HL-60 (cell line): ENCODE measurements at regions not wholly inside any gene's neighbourhood (a gene's known extent, or its start where the extent isn't known, plus 50 kb on each side); places are given as distances from the start of the nearest gene placed in this dataset.

ENCODE experiments used
- DNase-seq, 2 experiments: peaks; one replicate each; pipeline ENCODE4 v3.0.0-alpha.2; 2010 to 2020; ENCODE audit warnings: low read depth in 1 of 2, low spot score in 1 of 2
- H3K27ac ChIP-seq: fragments of 250-450 bp; sonication (Bioruptor Pico); replicated peaks from 2 replicates; pipeline ENCODE4 v1.5.1; 2020; ENCODE audit warnings: mild to moderate bottlenecking, moderate library complexity
- H3K27me3 ChIP-seq: fragments of 250-450 bp; sonication (Bioruptor Pico); 2 replicates; pipeline ENCODE4 v1.5.1; 2021; ENCODE audit warnings: mild to moderate bottlenecking, moderate library complexity; ENCODE audit not compliant: insufficient read depth, poor library complexity, severe bottlenecking
- H3K4me3 ChIP-seq: replicated peaks from 2 replicates; pipeline ENCODE4 v1.5.1; 2011; ENCODE audit warnings: mild to moderate bottlenecking, control low read depth, low read length; ENCODE audit not compliant: insufficient read depth
- GABPA ChIP-seq: IDR thresholded peaks from 2 replicates; pipeline ENCODE4 v1.6.1; 2012; ENCODE audit warnings: low read depth
- POLR2AphosphoS5 ChIP-seq: IDR thresholded peaks from 2 replicates; pipeline ENCODE4 v1.6.1; 2012; ENCODE audit warnings: low read depth
- REST ChIP-seq: IDR thresholded peaks from 2 replicates; pipeline ENCODE4 v1.6.1; 2012; ENCODE audit warnings: low read depth; ENCODE audit not compliant: insufficient replicate concordance
- SPI1 ChIP-seq: IDR thresholded peaks from 2 replicates; pipeline ENCODE4 v1.6.1; 2012; ENCODE audit warnings: low read depth, mild to moderate bottlenecking, borderline replicate concordance
- TF ChIP-seq, protein P1 (sequence below): IDR thresholded peaks from one replicate; pipeline ENCODE4 v1.5.1; 2011; ENCODE audit warnings: low read length, control low read depth, inconsistent platforms; ENCODE audit not compliant: insufficient read depth

- no peaks in the 10 kb centered on the region for H3K27me3 ChIP-seq
- no peak for DNase-seq
- TF ChIP-seq GABPA (no peak), POLR2AphosphoS5 (no peak), REST (no peak), SPI1 (no peak)
- TF ChIP-seq, protein P1, sequence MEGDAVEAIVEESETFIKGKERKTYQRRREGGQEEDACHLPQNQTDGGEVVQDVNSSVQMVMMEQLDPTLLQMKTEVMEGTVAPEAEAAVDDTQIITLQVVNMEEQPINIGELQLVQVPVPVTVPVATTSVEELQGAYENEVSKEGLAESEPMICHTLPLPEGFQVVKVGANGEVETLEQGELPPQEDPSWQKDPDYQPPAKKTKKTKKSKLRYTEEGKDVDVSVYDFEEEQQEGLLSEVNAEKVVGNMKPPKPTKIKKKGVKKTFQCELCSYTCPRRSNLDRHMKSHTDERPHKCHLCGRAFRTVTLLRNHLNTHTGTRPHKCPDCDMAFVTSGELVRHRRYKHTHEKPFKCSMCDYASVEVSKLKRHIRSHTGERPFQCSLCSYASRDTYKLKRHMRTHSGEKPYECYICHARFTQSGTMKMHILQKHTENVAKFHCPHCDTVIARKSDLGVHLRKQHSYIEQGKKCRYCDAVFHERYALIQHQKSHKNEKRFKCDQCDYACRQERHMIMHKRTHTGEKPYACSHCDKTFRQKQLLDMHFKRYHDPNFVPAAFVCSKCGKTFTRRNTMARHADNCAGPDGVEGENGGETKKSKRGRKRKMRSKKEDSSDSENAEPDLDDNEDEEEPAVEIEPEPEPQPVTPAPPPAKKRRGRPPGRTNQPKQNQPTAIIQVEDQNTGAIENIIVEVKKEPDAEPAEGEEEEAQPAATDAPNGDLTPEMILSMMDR, result no peak
- H3K27ac ChIP-seq, result no peak overlapping the region
- H3K4me3 ChIP-seq, result no peak overlapping the region
Measured at GRCh38 chr1:175833951-175834350, 90.6 kb upstream of the TNR start.

DNA sequence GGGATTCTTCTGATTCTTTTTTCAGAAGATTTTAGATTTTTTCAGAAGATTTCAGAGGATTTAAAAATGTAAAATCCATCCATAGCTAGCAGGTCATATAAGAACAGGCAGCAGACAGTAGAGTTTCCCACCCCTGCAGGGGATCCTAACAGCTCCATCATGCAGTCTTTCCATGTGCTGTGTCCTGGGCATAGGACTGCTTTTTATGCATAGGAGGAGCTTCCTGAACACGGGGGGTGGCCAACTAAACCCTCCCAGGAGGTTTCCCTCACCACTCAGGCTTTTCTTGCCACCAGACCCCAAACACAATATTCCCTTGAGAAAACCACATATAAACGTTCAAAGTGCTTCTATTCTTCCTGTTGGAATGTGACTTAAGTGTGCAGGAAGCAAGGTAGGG lies 90.1 kb upstream of the TNR start:
- H3K27me3 ChIP-seq, result no peaks in the 10 kb centered on the region
- no peak overlapping the region for H3K27ac ChIP-seq
- DNase-seq, result no peak
- H3K4me3 ChIP-seq, result no peak overlapping the region
- no peak for TF ChIP-seq GABPA
- TF ChIP-seq POLR2AphosphoS5, result no peak
- no peak for TF ChIP-seq REST
- TF ChIP-seq, protein P1, result no peak
- TF ChIP-seq SPI1, result no peak

GRCh38 chr1:175830500-175830899 lies 87.1 kb upstream of the TNR start:
- TF ChIP-seq GABPA (no peak), POLR2AphosphoS5 (no peak), REST (no peak), SPI1 (no peak)
- TF ChIP-seq, protein P1, result no peak
- no peak overlapping the region for H3K4me3 ChIP-seq
- no peaks in the 10 kb centered on the region for H3K27me3 ChIP-seq
- H3K27ac ChIP-seq, result no peak overlapping the region
- no peak for DNase-seq
